ENCODE measurements at regions not wholly inside any gene's neighbourhood (a gene's known extent, or its start where the extent isn't known, plus 50 kb on each side); places are given as distances from the start of the nearest gene placed in this dataset.
"Not testable (repeated sequence)": the region's sequence is repeated elsewhere in the genome, so short reads cannot be mapped to it uniquely, and the experiment has no call there.

GRCh38 chrX:42229533-42229932, 306.2 kb upstream of the CASK start:
- Mint-ChIP-seq H3K4me3 (no peak overlapping the region), H3K4me1 (peaks cover 4% of the 10 kb centered on the region), H3K27ac (no peak overlapping the region), H3K36me3 (ENCODE audit: low read depth) (peaks cover 6% of the 10 kb centered on the region), H3K27me3 (no peaks in the 10 kb centered on the region), H3K9me3 (peaks cover 6% of the 10 kb centered on the region)
- POLR2A ChIA-PET = no interaction called here
- CTCF ChIA-PET = no interaction called here
- no peak for DNase-seq

GRCh38 chrX:42220666-42221065, 297.3 kb upstream of the CASK start:
- Mint-ChIP-seq H3K27ac (no peak overlapping the region), H3K4me1 (no peaks in the 10 kb centered on the region), H3K36me3 (ENCODE audit: low read depth) (peaks cover 3% of the 10 kb centered on the region), H3K4me3 (no peak overlapping the region), H3K9me3 (no peaks in the 10 kb centered on the region), H3K27me3 (no peaks in the 10 kb centered on the region)
- ChIA-PET CTCF (no interaction called here), POLR2A (no interaction called here)
- no peak for DNase-seq

GRCh38 chrX:42220083-42220482, 296.7 kb upstream of the CASK start:
- H3K27me3 Mint-ChIP-seq = no peaks in the 10 kb centered on the region
- DNase-seq = no peak
- POLR2A ChIA-PET = no interaction called here
- H3K4me3 Mint-ChIP-seq = no peak overlapping the region
- H3K4me1 Mint-ChIP-seq = no peaks in the 10 kb centered on the region
- H3K9me3 Mint-ChIP-seq = no peaks in the 10 kb centered on the region
- H3K27ac Mint-ChIP-seq = no peak overlapping the region
- CTCF ChIA-PET = no interaction called here
- peaks cover 2% of the 10 kb centered on the region for H3K36me3 Mint-ChIP-seq (ENCODE audit: low read depth)

GRCh38 chrX:42219231-42219630, 295.9 kb upstream of the CASK start:
- ChIA-PET POLR2A (no interaction called here), CTCF (no interaction called here)
- DNase-seq = no peak
- no peak overlapping the region for H3K4me3 Mint-ChIP-seq
- H3K9me3 Mint-ChIP-seq = no peaks in the 10 kb centered on the region
- H3K36me3 Mint-ChIP-seq (ENCODE audit: low read depth) = no peaks in the 10 kb centered on the region
- no peak overlapping the region for H3K27ac Mint-ChIP-seq
- H3K4me1 Mint-ChIP-seq = no peaks in the 10 kb centered on the region
- H3K27me3 Mint-ChIP-seq = no peaks in the 10 kb centered on the region

- ChIA-PET CTCF (no interaction called here), POLR2A (no interaction called here)
- Mint-ChIP-seq H3K27ac (no peak overlapping the region), H3K36me3 (ENCODE audit: low read depth) (no peaks in the 10 kb centered on the region), H3K27me3 (no peaks in the 10 kb centered on the region), H3K4me1 (no peaks in the 10 kb centered on the region), H3K9me3 (peaks cover 5% of the 10 kb centered on the region), H3K4me3 (no peak overlapping the region)
- DNase-seq = no peak
Measured at GRCh38 chrX:42195506-42195905, 272.2 kb upstream of the CASK start.

GRCh38 chrX:42189576-42189975, 266.2 kb upstream of the CASK start:
- Mint-ChIP-seq H3K4me3 (no peak overlapping the region), H3K27ac (no peak overlapping the region), H3K36me3 (ENCODE audit: low read depth) (no peaks in the 10 kb centered on the region), H3K9me3 (peaks cover 5% of the 10 kb centered on the region), H3K27me3 (no peaks in the 10 kb centered on the region), H3K4me1 (no peaks in the 10 kb centered on the region)
- POLR2A ChIA-PET = no interaction called here
- DNase-seq = no peak
- CTCF ChIA-PET = no interaction called here

GRCh38 chrX:42188730-42189129, 265.4 kb upstream of the CASK start:
- peaks cover 5% of the 10 kb centered on the region for H3K9me3 Mint-ChIP-seq
- no peaks in the 10 kb centered on the region for H3K4me1 Mint-ChIP-seq
- CTCF ChIA-PET = no interaction called here

GRCh38 chrX:42176789-42177188, 253.4 kb upstream of the CASK start:
- no peak overlapping the region for H3K27ac Mint-ChIP-seq
- no peaks in the 10 kb centered on the region for H3K36me3 Mint-ChIP-seq (ENCODE audit: low read depth)
- H3K27me3 Mint-ChIP-seq = no peaks in the 10 kb centered on the region
- ChIA-PET POLR2A (no interaction called here), CTCF (no interaction called here)
- no peaks in the 10 kb centered on the region for H3K9me3 Mint-ChIP-seq
- no peak for DNase-seq
- no peak overlapping the region for H3K4me3 Mint-ChIP-seq
- no peaks in the 10 kb centered on the region for H3K4me1 Mint-ChIP-seq

More at GRCh38 chrX:42188730-42189129, 265.4 kb upstream of the CASK start:
- POLR2A ChIA-PET = no interaction called here
- no peaks in the 10 kb centered on the region for H3K36me3 Mint-ChIP-seq (ENCODE audit: low read depth)
- H3K27me3 Mint-ChIP-seq = no peaks in the 10 kb centered on the region
- no peak for DNase-seq
- no peak overlapping the region for H3K4me3 Mint-ChIP-seq
- no peak overlapping the region for H3K27ac Mint-ChIP-seq

GRCh38 chrX:42175843-42176242, 252.5 kb upstream of the CASK start:
- H3K27me3 Mint-ChIP-seq = no peaks in the 10 kb centered on the region

GRCh38 chrX:42157923-42158322, 234.6 kb upstream of the CASK start:
- POLR2A ChIA-PET; H3K27ac Mint-ChIP-seq; H3K4me3 Mint-ChIP-seq; H3K27me3 Mint-ChIP-seq; H3K4me1 Mint-ChIP-seq; CTCF ChIA-PET; DNase-seq; H3K36me3 Mint-ChIP-seq (ENCODE audit: low read depth): not testable (repeated sequence)
- peaks cover 14% of the 10 kb centered on the region for H3K9me3 Mint-ChIP-seq

More at GRCh38 chrX:42175843-42176242, 252.5 kb upstream of the CASK start:
- CTCF ChIA-PET = no interaction called here
- Mint-ChIP-seq H3K4me1 (no peaks in the 10 kb centered on the region), H3K4me3 (no peak overlapping the region), H3K27ac (no peak overlapping the region), H3K36me3 (ENCODE audit: low read depth) (no peaks in the 10 kb centered on the region), H3K9me3 (no peaks in the 10 kb centered on the region)
- POLR2A ChIA-PET = no interaction called here
- no peak for DNase-seq

- CTCF ChIA-PET = no interaction called here
- DNase-seq = no peak
- H3K4me1 Mint-ChIP-seq = peaks cover 10% of the 10 kb centered on the region
- H3K4me3 Mint-ChIP-seq = no peak overlapping the region
- peak overlapping the region; percentile 18 for H3K27ac Mint-ChIP-seq
- no peaks in the 10 kb centered on the region for H3K36me3 Mint-ChIP-seq (ENCODE audit: low read depth)
- H3K27me3 Mint-ChIP-seq = no peaks in the 10 kb centered on the region
- no peaks in the 10 kb centered on the region for H3K9me3 Mint-ChIP-seq
- POLR2A ChIA-PET = no interaction called here
Measured at GRCh38 chrX:42151808-42152207, 228.5 kb upstream of the CASK start.

- Mint-ChIP-seq H3K4me3 (no peak overlapping the region), H3K9me3 (no peaks in the 10 kb centered on the region), H3K4me1 (peaks cover 10% of the 10 kb centered on the region), H3K27ac (no peak overlapping the region), H3K27me3 (no peaks in the 10 kb centered on the region), H3K36me3 (ENCODE audit: low read depth) (no peaks in the 10 kb centered on the region)
- DNase-seq = no peak
- CTCF ChIA-PET = no interaction called here
- POLR2A ChIA-PET = no interaction called here
Measured at GRCh38 chrX:42149765-42150164, 226.4 kb upstream of the CASK start.

GRCh38 chrX:42149281-42149680, 225.9 kb upstream of the CASK start:
- H3K4me1 Mint-ChIP-seq = peaks cover 10% of the 10 kb centered on the region
- no peaks in the 10 kb centered on the region for H3K27me3 Mint-ChIP-seq
- CTCF ChIA-PET = no interaction called here
- no peak for DNase-seq
- POLR2A ChIA-PET = no interaction called here
- no peak overlapping the region for H3K27ac Mint-ChIP-seq
- no peaks in the 10 kb centered on the region for H3K9me3 Mint-ChIP-seq
- H3K36me3 Mint-ChIP-seq (ENCODE audit: low read depth) = no peaks in the 10 kb centered on the region
- H3K4me3 Mint-ChIP-seq = no peak overlapping the region

- H3K27ac Mint-ChIP-seq = no peak overlapping the region
- H3K9me3 Mint-ChIP-seq = peaks cover 3% of the 10 kb centered on the region
- no peaks in the 10 kb centered on the region for H3K4me1 Mint-ChIP-seq
- no peak for DNase-seq
- ChIA-PET CTCF (no interaction called here), POLR2A (no interaction called here)
- H3K4me3 Mint-ChIP-seq = no peak overlapping the region
- H3K27me3 Mint-ChIP-seq = no peaks in the 10 kb centered on the region
- H3K36me3 Mint-ChIP-seq (ENCODE audit: low read depth) = peaks cover 3% of the 10 kb centered on the region
Measured at GRCh38 chrX:42143866-42144592, 220.7 kb upstream of the CASK start.

All from activated CD4-positive, alpha-beta memory T cell treated with anti-CD3 and anti-CD28 coated beads, Interleukin-2, amount 10 ng/mL, durations not matched to agents 7 days and 5 days (primary cell).